HuH-7.5 (cell line): ENCODE measurements at regions not wholly inside any gene's neighbourhood (a gene's known extent, or its start where the extent isn't known, plus 50 kb on each side); places are given as distances from the start of the nearest gene placed in this dataset.

Experiments
- DNase-seq: peaks from one replicate; pipeline ENCODE4 v3.0.0; 2011; ENCODE audit warnings: low spot score

- DNase-seq: peak; percentile 15
Observed at GRCh38 chr13:40116008-40116407, 460.5 kb downstream of the COG6 start.

GRCh38 chr13:40118337-40118736, 462.9 kb downstream of the COG6 start:
- DNase-seq: no peak

GRCh38 chr13:40119852-40120251, 464.4 kb downstream of the COG6 start:
- DNase-seq: no peak

- no peak for DNase-seq
Observed at GRCh38 chr13:40120288-40120687, 464.8 kb downstream of the COG6 start.

- DNase-seq: no peak
Observed at GRCh38 chr13:40120781-40121180, 465.3 kb downstream of the COG6 start.

GRCh38 chr13:40121722-40122121, 466.3 kb downstream of the COG6 start:
- DNase-seq: no peak

GRCh38 chr13:40123962-40124632, 468.6 kb downstream of the COG6 start:
- DNase-seq: no peak

- no peak for DNase-seq
Observed at GRCh38 chr13:40124633-40125015, 469.2 kb downstream of the COG6 start.

- DNase-seq: no peak
Observed at GRCh38 chr13:40125336-40125735, 469.9 kb downstream of the COG6 start.

- no peak for DNase-seq
Observed at GRCh38 chr13:40126306-40127085, 471.0 kb downstream of the COG6 start.

- no peak for DNase-seq
Observed at GRCh38 chr13:40127476-40127875, 472.0 kb downstream of the COG6 start.

- DNase-seq: no peak
Observed at GRCh38 chr13:40127925-40128324, 472.5 kb downstream of the COG6 start.

- DNase-seq: no peak
Observed at GRCh38 chr13:40129467-40129866, 474.0 kb downstream of the COG6 start.

GRCh38 chr13:40130871-40131636, 475.6 kb downstream of the COG6 start:
- no peak for DNase-seq

GRCh38 chr13:40132249-40132648, 476.8 kb downstream of the COG6 start:
- DNase-seq: no peak

GRCh38 chr13:40136896-40137295, 481.4 kb downstream of the COG6 start:
- DNase-seq: no peak

GRCh38 chr13:40137400-40137799, 481.9 kb downstream of the COG6 start:
- no peak for DNase-seq

GRCh38 chr13:40139896-40140520, 484.5 kb downstream of the COG6 start:
- DNase-seq: no peak

- DNase-seq: no peak
Observed at GRCh38 chr13:40141859-40142555, 486.5 kb downstream of the COG6 start.

- no peak for DNase-seq
Observed at GRCh38 chr13:40143106-40143505, 487.6 kb downstream of the COG6 start.

- no peak for DNase-seq
Observed at GRCh38 chr13:40143559-40143958, 488.1 kb downstream of the COG6 start.

- no peak for DNase-seq
Observed at GRCh38 chr13:40145139-40145538, 489.7 kb downstream of the COG6 start.
